Breast epithelium (tissue), 4 donors: ENCODE measurements at regions not wholly inside any gene's neighbourhood (a gene's known extent, or its start where the extent isn't known, plus 50 kb on each side); places are given as distances from the start of the nearest gene placed in this dataset.

Experiments
- DNase-seq, 2 donors: peaks; one replicate each; pipeline ENCODE4 v3.0.0-alpha.2; 2019; ENCODE audit warnings: low spot score in 2 of 2
- H3K27ac ChIP-seq, 2 donors: fragments of 200-600 bp; sonication (generic) in 1 of 2; one replicate each; pipeline ENCODE4 v1.5.1; 2016 to 2019; ENCODE audit warnings: mild to moderate bottlenecking in 1 of 2
- H3K27me3 ChIP-seq, 2 donors: fragments of 200-600 bp; sonication (generic) in 1 of 2; one replicate each; pipeline versions ENCODE4 v1.5.1 to v1.6.0; 2017 to 2019; ENCODE audit warnings: control low read depth in 1 of 2, mild to moderate bottlenecking in 1 of 2
- H3K36me3 ChIP-seq: fragments of 200-600 bp; one replicate; pipeline ENCODE4 v1.5.1; 2019
- H3K4me1 ChIP-seq, 2 donors: fragments of 200-600 bp; sonication (generic); one replicate each; pipeline ENCODE4 v1.5.1; 2016 to 2019; ENCODE audit warnings: control low read depth in 1 of 2
- H3K4me3 ChIP-seq, 3 donors: fragments of 200-600 bp; sonication (generic); 1 replicate in 2 of 3; 2 replicates in 1 of 3; pipeline ENCODE4 v1.5.1; 2016 to 2019; ENCODE audit warnings: mild to moderate bottlenecking in 3 of 3, moderate library complexity in 2 of 3
- H3K9me3 ChIP-seq, 2 donors: fragments of 200-600 bp; sonication (generic) in 1 of 2; one replicate each; pipeline ENCODE4 v1.5.1; 2016 to 2019; ENCODE audit warnings: control low read depth in 1 of 2
- POLR2A ChIP-seq: fragments of 450-650 bp; IDR thresholded peaks from one replicate; pipeline ENCODE4 v1.6.1; 2016; ENCODE audit warnings: antibody characterized with exemption, mild to moderate bottlenecking, moderate library complexity
- POLR2AphosphoS5 ChIP-seq, 3 donors: sonication (generic); formaldehyde crosslinking; IDR thresholded peaks; one replicate each; pipeline ENCODE4 v1.6.1; 2017; ENCODE audit warnings: antibody characterized with exemption in 3 of 3
- intact Hi-C: fragments of 100-400 bp; cut with DNase I; formaldehyde crosslinking; loops from one replicate; pipeline ENCODE4 v1.15.1; 2023; ENCODE audit warnings: low total_unique reads
- TF ChIP-seq, protein P1 (sequence below), 3 donors: fragments of 450-650 bp; IDR thresholded peaks; one replicate each; pipeline ENCODE4 v1.5.1; 2016 to 2017; ENCODE audit warnings: antibody characterized with exemption in 3 of 3, mild to moderate bottlenecking in 3 of 3, moderate library complexity in 3 of 3

DNA sequence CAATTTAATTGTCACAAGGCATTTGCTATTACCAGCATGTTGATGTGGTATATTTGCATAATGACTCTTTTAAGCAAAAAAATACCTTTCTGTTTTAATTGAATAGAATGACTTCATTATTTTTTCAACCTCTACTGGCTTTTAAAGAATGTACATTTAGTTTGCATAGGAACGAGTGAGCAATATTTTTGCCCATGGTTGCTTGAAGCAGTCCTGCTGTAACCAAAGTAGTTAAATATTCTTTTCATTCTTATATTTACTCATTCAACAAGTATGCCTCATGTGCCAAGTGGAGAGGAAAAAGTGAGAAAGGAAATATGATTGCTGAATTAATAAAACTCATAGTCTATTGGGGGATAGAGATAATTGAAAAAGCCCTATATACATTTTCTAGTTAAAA is 184.7 kb downstream of the DSEL start:
- H3K9me3 ChIP-seq = no peaks in the 10 kb centered on the region
- no peaks in the 10 kb centered on the region for H3K27me3 ChIP-seq
- H3K4me1 ChIP-seq = no peaks in the 10 kb centered on the region
- intact Hi-C loops = no loop called here
- DNase-seq = no peak
- no peak overlapping the region for H3K27ac ChIP-seq
- no peak overlapping the region for H3K4me3 ChIP-seq
- no peaks in the 10 kb centered on the region for H3K36me3 ChIP-seq
- TF ChIP-seq POLR2A = no peak
- no peak for TF ChIP-seq POLR2AphosphoS5 (IDR thresholded peaks at IDR 0.05)
- TF ChIP-seq, protein P1, sequence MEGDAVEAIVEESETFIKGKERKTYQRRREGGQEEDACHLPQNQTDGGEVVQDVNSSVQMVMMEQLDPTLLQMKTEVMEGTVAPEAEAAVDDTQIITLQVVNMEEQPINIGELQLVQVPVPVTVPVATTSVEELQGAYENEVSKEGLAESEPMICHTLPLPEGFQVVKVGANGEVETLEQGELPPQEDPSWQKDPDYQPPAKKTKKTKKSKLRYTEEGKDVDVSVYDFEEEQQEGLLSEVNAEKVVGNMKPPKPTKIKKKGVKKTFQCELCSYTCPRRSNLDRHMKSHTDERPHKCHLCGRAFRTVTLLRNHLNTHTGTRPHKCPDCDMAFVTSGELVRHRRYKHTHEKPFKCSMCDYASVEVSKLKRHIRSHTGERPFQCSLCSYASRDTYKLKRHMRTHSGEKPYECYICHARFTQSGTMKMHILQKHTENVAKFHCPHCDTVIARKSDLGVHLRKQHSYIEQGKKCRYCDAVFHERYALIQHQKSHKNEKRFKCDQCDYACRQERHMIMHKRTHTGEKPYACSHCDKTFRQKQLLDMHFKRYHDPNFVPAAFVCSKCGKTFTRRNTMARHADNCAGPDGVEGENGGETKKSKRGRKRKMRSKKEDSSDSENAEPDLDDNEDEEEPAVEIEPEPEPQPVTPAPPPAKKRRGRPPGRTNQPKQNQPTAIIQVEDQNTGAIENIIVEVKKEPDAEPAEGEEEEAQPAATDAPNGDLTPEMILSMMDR (IDR thresholded peaks at IDR 0.05) = no peak

DNA sequence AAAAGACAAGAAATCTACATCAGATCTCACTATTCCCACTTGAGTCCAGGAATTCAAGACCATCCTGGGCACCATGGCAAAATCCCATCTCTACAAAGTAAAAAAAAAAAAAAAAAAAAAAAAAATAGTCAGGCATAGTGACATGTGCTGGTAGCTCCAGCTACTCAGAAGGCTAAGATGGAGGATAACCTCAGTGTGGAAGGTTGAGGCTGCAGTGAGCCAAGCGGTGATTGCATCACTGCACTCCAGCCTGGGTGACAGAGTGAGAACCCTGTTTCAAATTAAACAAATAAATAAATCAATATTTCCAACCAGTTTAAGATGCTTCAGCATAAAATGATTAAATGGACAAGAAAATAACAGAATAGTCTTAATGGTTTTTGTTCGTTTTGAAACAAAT is 197.4 kb downstream of the DSEL start:
- TF ChIP-seq POLR2A (no peak), POLR2AphosphoS5 (IDR thresholded peaks at IDR 0.05) (no peak)
- TF ChIP-seq, protein P1 (IDR thresholded peaks at IDR 0.05) = no peak
- Histone ChIP-seq H3K27ac (no peak overlapping the region), H3K27me3 (no peaks in the 10 kb centered on the region), H3K36me3 (no peaks in the 10 kb centered on the region), H3K9me3 (peaks cover 0 to 4% of the 10 kb centered on the region in 2 donors), H3K4me3 (no peak overlapping the region), H3K4me1 (no peaks in the 10 kb centered on the region)
- DNase-seq = no peak
- intact Hi-C loops = no loop called here

DNA sequence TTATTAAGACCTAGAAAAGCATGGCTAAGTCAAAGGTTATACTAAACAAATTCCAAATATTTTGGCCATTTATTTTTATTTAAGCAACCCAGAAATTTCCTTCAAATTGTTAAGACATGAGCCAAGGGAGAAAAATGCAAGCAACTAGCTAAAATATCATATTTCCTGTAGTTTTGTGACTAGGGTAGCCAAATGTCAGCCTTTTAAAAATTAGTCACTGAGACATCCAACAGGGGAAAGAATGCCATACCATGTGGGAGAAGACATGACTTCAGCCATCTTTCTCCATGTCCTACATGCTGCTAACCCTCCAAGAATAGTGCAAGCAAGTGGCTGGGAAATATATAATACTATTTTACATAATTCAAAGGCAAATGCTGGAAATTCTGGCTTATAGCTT is 197.9 kb downstream of the DSEL start:
- Histone ChIP-seq H3K27ac (no peak overlapping the region), H3K27me3 (no peaks in the 10 kb centered on the region), H3K4me1 (no peaks in the 10 kb centered on the region), H3K36me3 (no peaks in the 10 kb centered on the region), H3K4me3 (no peak overlapping the region), H3K9me3 (peaks cover 0 to under 1% of the 10 kb centered on the region in 2 donors)
- intact Hi-C loops = no loop called here
- DNase-seq = no peak
- TF ChIP-seq, protein P1 (IDR thresholded peaks at IDR 0.05) = no peak
- TF ChIP-seq POLR2A = no peak
- TF ChIP-seq POLR2AphosphoS5 (IDR thresholded peaks at IDR 0.05) = no peak

DNA sequence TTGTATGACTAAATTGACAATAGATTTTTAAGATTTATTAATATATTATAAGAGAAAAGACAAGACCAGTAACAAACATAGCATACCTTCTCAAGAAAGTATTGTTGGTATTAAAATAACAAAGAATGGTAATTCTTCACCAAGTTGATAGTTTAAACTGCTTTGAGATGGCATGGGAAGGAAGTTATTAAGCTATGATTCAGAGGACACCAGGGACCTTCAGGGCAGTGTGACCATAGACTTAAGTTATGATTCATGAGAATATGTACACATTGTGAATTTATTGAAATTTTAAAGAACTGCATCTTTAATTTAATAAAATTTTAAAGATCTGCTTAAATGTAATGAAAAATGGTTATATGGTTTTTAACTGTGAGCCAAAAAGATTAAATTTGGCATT is 205.7 kb downstream of the DSEL start:
- no peaks in the 10 kb centered on the region for H3K36me3 ChIP-seq
- no peak for DNase-seq
- intact Hi-C loops = no loop called here
- no peak overlapping the region for H3K27ac ChIP-seq
- no peaks in the 10 kb centered on the region for H3K9me3 ChIP-seq
- no peaks in the 10 kb centered on the region for H3K27me3 ChIP-seq
- TF ChIP-seq POLR2A = no peak
- TF ChIP-seq, protein P1 (IDR thresholded peaks at IDR 0.05) = no peak
- TF ChIP-seq POLR2AphosphoS5 (IDR thresholded peaks at IDR 0.05) = no peak
- no peak overlapping the region for H3K4me3 ChIP-seq
- H3K4me1 ChIP-seq = no peaks in the 10 kb centered on the region

DNA sequence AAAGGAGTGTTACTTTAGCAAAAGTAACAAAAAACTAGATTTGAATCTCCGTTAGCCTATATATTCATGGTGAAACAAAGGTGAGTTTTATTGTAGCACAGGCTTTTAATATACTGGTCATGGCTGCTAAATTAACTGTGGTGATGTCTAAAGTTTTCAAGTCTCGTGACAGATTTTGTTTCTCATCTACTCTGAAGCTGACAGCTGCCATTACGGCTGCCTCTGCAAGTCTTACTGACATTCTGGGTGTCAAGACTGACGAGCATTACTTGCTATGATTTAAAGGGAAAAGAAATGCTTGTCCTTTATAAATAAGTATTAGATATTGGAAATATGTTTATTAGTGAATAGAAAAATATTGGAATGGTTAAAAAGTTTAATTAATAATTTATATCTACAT is 207.7 kb downstream of the DSEL start:
- no peak overlapping the region for H3K4me3 ChIP-seq
- no peak for DNase-seq
- H3K4me1 ChIP-seq = no peaks in the 10 kb centered on the region
- H3K36me3 ChIP-seq = no peaks in the 10 kb centered on the region
- TF ChIP-seq POLR2AphosphoS5 (IDR thresholded peaks at IDR 0.05) (no peak), POLR2A (no peak)
- TF ChIP-seq, protein P1 (IDR thresholded peaks at IDR 0.05) = no peak
- no peak overlapping the region for H3K27ac ChIP-seq
- no peaks in the 10 kb centered on the region for H3K27me3 ChIP-seq
- H3K9me3 ChIP-seq = no peaks in the 10 kb centered on the region
- intact Hi-C loops = no loop called here
